Prostate gland (tissue), 2 donors: ENCODE measurements at regions not wholly inside any gene's neighbourhood (a gene's known extent, or its start where the extent isn't known, plus 50 kb on each side); places are given as distances from the start of the nearest gene placed in this dataset.

Source experiments
- CTCF ChIP-seq, 4 experiments: fragments of 200-600 bp in 2 of 4; fragments of 450-650 bp in 2 of 4; sonication (generic) in 2 of 4; IDR thresholded peaks; 1 replicate in 3 of 4; 2 replicates in 1 of 4; pipeline ENCODE4 v1.5.1; 2016 to 2019; ENCODE audit warnings: antibody characterized with exemption in 4 of 4, mild to moderate bottlenecking in 2 of 4, moderate library complexity in 2 of 4
- POLR2A ChIP-seq: fragments of 450-650 bp; IDR thresholded peaks from one replicate; pipeline ENCODE4 v1.6.1; 2016; ENCODE audit warnings: antibody characterized with exemption, mild to moderate bottlenecking

- TF ChIP-seq CTCF (IDR thresholded peaks at IDR 0.05) = no peak
- TF ChIP-seq POLR2A = no peak
Observed at GRCh38 chr3:176275113-176275512, 922.2 kb downstream of the TBL1XR1 start.
